GM12872 (cell line): ENCODE measurements at regions not wholly inside any gene's neighbourhood (a gene's known extent, or its start where the extent isn't known, plus 50 kb on each side); places are given as distances from the start of the nearest gene placed in this dataset.

Experiments used
- CTCF ChIP-seq: IDR thresholded peaks from 3 replicates; pipeline ENCODE4 v1.5.1; 2011; ENCODE audit warnings: low read depth, mild to moderate bottlenecking, low read length, moderate library complexity; ENCODE audit not compliant: insufficient read depth

GRCh38 chr3:56930706-56931105 lies 129.0 kb upstream of the ARHGEF3 start:
- no peak for TF ChIP-seq CTCF

- TF ChIP-seq CTCF, result no peak
These were observed 128.3 kb upstream of the ARHGEF3 start for GRCh38 chr3:56929809-56930615.

GRCh38 chr3:56928379-56929068 lies 126.8 kb upstream of the ARHGEF3 start:
- no peak for TF ChIP-seq CTCF

GRCh38 chr3:56927855-56928254 lies 126.1 kb upstream of the ARHGEF3 start:
- no peak for TF ChIP-seq CTCF

- TF ChIP-seq CTCF, result no peak
These were observed 125.2 kb upstream of the ARHGEF3 start for GRCh38 chr3:56926947-56927282.

- no peak for TF ChIP-seq CTCF
These were observed 124.6 kb upstream of the ARHGEF3 start for GRCh38 chr3:56926243-56926946.

- no peak for TF ChIP-seq CTCF
These were observed 121.9 kb upstream of the ARHGEF3 start for GRCh38 chr3:56923526-56924224.
